Lower leg skin (tissue), 3 donors: ENCODE measurements at regions not wholly inside any gene's neighbourhood (a gene's known extent, or its start where the extent isn't known, plus 50 kb on each side); places are given as distances from the start of the nearest gene placed in this dataset.

ENCODE experiments used
- POLR2A ChIP-seq, 2 donors: fragments of 450-650 bp; IDR thresholded peaks; one replicate each; pipeline ENCODE4 v1.6.1; 2016 to 2017; ENCODE audit warnings: antibody characterized with exemption in 2 of 2, mild to moderate bottlenecking in 1 of 2, moderate library complexity in 1 of 2
- TF ChIP-seq, protein P1 (sequence below), 3 donors: fragments of 450-650 bp; IDR thresholded peaks; one replicate each; pipeline ENCODE4 v1.5.1; 2016; ENCODE audit warnings: antibody characterized with exemption in 3 of 3, mild to moderate bottlenecking in 3 of 3, moderate library complexity in 2 of 3

DNA sequence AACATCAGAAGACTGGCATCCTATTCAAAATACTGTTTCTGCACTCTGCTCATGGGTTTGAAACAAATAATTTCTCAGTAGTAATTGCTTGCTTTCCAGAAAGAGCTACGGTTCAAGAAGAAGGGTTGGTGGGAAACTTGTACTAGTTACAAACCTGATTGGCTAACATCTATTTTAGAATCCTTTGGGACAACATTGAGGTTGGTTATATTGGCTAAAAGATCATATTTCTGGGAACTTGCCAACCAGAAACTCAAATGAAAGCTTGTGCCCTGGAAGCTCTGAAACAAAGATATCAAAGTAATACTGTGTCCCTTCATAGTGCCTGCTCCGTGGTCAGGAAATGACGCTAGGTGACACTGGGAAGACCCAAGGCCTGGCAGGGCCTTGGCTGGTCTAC is 141.7 kb downstream of the LACC1 start:
- TF ChIP-seq, protein P1, sequence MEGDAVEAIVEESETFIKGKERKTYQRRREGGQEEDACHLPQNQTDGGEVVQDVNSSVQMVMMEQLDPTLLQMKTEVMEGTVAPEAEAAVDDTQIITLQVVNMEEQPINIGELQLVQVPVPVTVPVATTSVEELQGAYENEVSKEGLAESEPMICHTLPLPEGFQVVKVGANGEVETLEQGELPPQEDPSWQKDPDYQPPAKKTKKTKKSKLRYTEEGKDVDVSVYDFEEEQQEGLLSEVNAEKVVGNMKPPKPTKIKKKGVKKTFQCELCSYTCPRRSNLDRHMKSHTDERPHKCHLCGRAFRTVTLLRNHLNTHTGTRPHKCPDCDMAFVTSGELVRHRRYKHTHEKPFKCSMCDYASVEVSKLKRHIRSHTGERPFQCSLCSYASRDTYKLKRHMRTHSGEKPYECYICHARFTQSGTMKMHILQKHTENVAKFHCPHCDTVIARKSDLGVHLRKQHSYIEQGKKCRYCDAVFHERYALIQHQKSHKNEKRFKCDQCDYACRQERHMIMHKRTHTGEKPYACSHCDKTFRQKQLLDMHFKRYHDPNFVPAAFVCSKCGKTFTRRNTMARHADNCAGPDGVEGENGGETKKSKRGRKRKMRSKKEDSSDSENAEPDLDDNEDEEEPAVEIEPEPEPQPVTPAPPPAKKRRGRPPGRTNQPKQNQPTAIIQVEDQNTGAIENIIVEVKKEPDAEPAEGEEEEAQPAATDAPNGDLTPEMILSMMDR (IDR thresholded peaks at IDR 0.05) = no peak
- no peak for TF ChIP-seq POLR2A (IDR thresholded peaks at IDR 0.05)
